ENCODE measurements at regions not wholly inside any gene's neighbourhood (a gene's known extent, or its start where the extent isn't known, plus 50 kb on each side); places are given as distances from the start of the nearest gene placed in this dataset.

- TF ChIP-seq, protein P1, sequence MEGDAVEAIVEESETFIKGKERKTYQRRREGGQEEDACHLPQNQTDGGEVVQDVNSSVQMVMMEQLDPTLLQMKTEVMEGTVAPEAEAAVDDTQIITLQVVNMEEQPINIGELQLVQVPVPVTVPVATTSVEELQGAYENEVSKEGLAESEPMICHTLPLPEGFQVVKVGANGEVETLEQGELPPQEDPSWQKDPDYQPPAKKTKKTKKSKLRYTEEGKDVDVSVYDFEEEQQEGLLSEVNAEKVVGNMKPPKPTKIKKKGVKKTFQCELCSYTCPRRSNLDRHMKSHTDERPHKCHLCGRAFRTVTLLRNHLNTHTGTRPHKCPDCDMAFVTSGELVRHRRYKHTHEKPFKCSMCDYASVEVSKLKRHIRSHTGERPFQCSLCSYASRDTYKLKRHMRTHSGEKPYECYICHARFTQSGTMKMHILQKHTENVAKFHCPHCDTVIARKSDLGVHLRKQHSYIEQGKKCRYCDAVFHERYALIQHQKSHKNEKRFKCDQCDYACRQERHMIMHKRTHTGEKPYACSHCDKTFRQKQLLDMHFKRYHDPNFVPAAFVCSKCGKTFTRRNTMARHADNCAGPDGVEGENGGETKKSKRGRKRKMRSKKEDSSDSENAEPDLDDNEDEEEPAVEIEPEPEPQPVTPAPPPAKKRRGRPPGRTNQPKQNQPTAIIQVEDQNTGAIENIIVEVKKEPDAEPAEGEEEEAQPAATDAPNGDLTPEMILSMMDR (IDR thresholded peaks at IDR 0.05; ENCODE audit: low read length), result no peak
- TF ChIP-seq EZH2 (optimal IDR thresholded peaks at IDR 0.05; ENCODE audit: low read depth, low read length) (no peak), EZH2phosphoT487 (IDR thresholded peaks at IDR 0.05; ENCODE audit: low read length) (no peak)
Observed at GRCh38 chr7:8885480-8886000, 452.1 kb downstream of the NXPH1 start.

Data from MM.1S (cell line).